CD4-positive, alpha-beta T cell treated with Interleukin-21 for 1 hour (primary cell): ENCODE measurements at regions not wholly inside any gene's neighbourhood (a gene's known extent, or its start where the extent isn't known, plus 50 kb on each side); places are given as distances from the start of the nearest gene placed in this dataset.

Source experiments
- DNase-seq: peaks from one replicate; pipeline ENCODE4 v3.0.0-alpha.2; 2020

- no peak for DNase-seq
Observed at GRCh38 chr1:232518349-232518748, 111.6 kb downstream of the SIPA1L2 start.

- DNase-seq, result no peak
Observed at GRCh38 chr1:232517204-232517603, 112.7 kb downstream of the SIPA1L2 start.

- DNase-seq, result no peak
Observed at GRCh38 chr1:232515706-232516105, 114.2 kb downstream of the SIPA1L2 start.

GRCh38 chr1:232512712-232513111 is 117.2 kb downstream of the SIPA1L2 start:
- no peak for DNase-seq

- DNase-seq, result no peak
Observed at GRCh38 chr1:232511172-232511571, 118.8 kb downstream of the SIPA1L2 start.

- no peak for DNase-seq
Observed at GRCh38 chr1:232510367-232511110, 119.4 kb downstream of the SIPA1L2 start.

GRCh38 chr1:232509570-232509969 is 120.4 kb downstream of the SIPA1L2 start:
- DNase-seq, result no peak

- no peak for DNase-seq
Observed at GRCh38 chr1:232508130-232508701, 121.7 kb downstream of the SIPA1L2 start.

- no peak for DNase-seq
Observed at GRCh38 chr1:232507571-232507970, 122.4 kb downstream of the SIPA1L2 start.

GRCh38 chr1:232505884-232506283 is 124.0 kb downstream of the SIPA1L2 start:
- DNase-seq, result no peak

- DNase-seq, result no peak
Observed at GRCh38 chr1:232504651-232505050, 125.3 kb downstream of the SIPA1L2 start.

- DNase-seq, result no peak
Observed at GRCh38 chr1:232503497-232503896, 126.4 kb downstream of the SIPA1L2 start.

- DNase-seq, result no peak
Observed at GRCh38 chr1:232501854-232502253, 128.1 kb downstream of the SIPA1L2 start.

- DNase-seq, result no peak
Observed at GRCh38 chr1:232499188-232499587, 130.7 kb downstream of the SIPA1L2 start.

- no peak for DNase-seq
Observed at GRCh38 chr1:232493869-232494268, 136.1 kb downstream of the SIPA1L2 start.

- no peak for DNase-seq
Observed at GRCh38 chr1:232489256-232489655, 140.7 kb downstream of the SIPA1L2 start.

- no peak for DNase-seq
Observed at GRCh38 chr1:232487236-232487635, 142.7 kb downstream of the SIPA1L2 start.

GRCh38 chr1:232486454-232487207 is 143.3 kb downstream of the SIPA1L2 start:
- DNase-seq, result no peak

- no peak for DNase-seq
Observed at GRCh38 chr1:232486006-232486405, 143.9 kb downstream of the SIPA1L2 start.

- DNase-seq, result no peak
Observed at GRCh38 chr1:232484856-232485255, 145.1 kb downstream of the SIPA1L2 start.

- no peak for DNase-seq
Observed at GRCh38 chr1:232483826-232484225, 146.1 kb downstream of the SIPA1L2 start.

GRCh38 chr1:232481091-232481490 is 148.8 kb downstream of the SIPA1L2 start:
- no peak for DNase-seq

- no peak for DNase-seq
Observed at GRCh38 chr1:232477728-232478127, 152.2 kb downstream of the SIPA1L2 start.

GRCh38 chr1:232476538-232476950 is 153.4 kb downstream of the SIPA1L2 start:
- DNase-seq, result no peak
